Activated CD4-positive, alpha-beta T cell treated with anti-CD3 and anti-CD28 coated beads, Interleukin-2, amount 50 U/mL, for 24 hours (primary cell): ENCODE measurements at regions not wholly inside any gene's neighbourhood (a gene's known extent, or its start where the extent isn't known, plus 50 kb on each side); places are given as distances from the start of the nearest gene placed in this dataset.
"Not testable (repeated sequence)": the region's sequence is repeated elsewhere in the genome, so short reads cannot be mapped to it uniquely, and the experiment has no call there.

Experiments used
- DNase-seq, 2 donors: peaks; one replicate each; pipeline ENCODE4 v3.0.0-alpha.2; 2020; ENCODE audit warnings: low read depth in 1 of 2, low spot score in 1 of 2

DNA sequence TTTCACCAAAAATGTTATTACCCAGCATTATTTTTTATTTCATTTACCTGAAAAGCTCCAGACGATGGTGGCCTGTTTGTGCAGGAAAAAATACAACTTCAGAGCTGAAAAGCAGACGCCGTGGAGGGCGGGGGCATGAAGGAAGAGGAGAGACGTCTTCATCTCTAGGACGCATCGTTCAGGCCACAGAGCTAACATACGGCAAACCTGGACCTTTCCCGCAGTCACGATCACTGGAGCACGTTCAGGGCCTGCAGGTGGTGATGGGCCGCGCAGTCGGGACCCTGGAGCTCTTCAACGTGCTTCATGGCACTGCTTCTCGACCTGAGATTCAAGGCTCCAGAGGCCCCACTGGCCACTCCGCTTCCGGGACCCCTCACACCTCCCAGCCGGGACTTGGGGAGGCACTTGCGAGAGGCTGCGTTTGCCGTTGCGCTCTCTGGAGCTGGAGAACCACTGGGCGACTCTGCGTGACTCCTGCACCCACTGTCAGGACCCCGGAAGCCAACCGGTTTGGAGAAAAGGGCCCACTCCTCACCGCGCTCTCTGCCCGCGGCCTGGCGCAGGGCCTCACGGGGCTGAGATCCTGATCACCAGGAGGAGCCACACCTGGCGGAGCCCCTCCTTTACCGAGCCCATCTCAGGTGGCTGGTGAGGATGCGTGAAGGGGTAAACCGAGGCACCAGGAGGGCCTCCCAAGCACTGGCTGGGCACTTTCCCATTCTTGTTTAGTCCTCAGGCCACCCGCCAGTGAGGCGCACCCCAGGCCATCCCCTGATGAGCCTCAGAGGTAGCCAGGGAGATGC lies 164.4 kb upstream of the AFDN start:
- no peak for DNase-seq

GRCh38 chr6:167662881-167663205 lies 163.9 kb upstream of the AFDN start:
- DNase-seq, result no peak

DNA sequence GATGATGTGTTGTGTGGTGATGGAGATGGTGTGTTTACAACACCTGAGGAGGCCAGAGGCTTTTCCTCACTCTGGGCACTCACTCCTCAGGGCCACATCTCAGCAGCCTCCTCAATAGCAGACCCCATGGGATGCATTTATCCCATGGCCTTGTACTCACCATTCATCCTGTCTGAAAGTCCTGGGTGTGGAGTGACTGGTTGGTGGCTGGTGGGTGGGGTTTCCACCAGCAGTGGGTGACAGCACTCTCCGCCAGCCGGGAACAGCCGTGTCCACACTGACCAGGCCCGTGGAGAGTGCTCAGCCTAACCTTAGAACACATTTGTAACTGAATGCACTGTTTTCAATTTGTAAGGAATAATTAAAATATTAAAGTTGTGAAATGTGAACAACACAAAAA lies 163.4 kb upstream of the AFDN start:
- no peak for DNase-seq

GRCh38 chr6:167663784-167664443 lies 162.8 kb upstream of the AFDN start:
- no peak for DNase-seq

DNA sequence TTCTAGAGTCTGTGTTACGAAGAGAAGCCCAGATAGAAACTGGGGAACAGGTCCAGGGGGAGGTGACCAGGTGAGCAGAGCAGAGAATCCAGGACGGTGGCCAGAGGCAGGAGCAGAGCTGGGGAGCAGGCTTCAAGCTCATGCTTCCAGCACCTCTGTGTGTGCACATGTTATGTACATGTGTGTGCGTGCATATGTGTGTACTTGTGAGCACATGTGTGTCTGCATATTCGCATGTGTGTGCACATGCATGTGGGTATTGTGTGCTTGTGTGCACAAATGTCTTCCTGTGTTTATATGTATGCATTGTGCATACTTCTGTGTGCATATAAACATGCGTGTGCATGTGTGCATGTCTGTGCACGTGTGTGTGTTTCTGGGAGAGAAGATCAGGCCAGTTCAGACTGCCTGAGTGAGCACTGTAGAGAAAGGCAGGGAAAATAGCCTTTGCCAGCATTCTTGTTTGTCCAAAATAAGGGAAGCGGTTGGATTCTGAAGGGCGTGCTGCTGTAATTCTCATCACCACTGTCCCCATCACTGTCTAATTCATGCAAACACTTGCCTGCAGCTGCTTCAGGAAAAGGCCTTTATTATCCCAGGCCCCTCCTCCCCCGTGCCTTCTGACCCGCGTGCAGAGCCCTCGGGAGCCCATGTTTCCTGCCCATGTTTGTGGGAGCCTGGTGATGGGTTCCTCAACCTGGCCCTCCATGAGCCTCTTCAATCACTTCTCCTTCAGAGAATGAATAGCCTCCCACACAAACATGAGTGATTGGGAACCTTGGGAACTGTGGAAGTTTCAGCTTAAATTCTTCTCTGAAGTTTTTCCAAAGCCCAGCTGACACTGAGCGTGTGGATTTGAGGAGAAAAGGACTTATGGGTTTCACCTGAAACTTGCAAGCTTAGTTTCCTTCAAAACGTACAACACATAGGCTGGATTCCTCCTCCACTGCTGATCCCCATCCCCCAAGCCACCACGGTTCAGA lies 161.7 kb upstream of the AFDN start:
- no peak for DNase-seq

DNA sequence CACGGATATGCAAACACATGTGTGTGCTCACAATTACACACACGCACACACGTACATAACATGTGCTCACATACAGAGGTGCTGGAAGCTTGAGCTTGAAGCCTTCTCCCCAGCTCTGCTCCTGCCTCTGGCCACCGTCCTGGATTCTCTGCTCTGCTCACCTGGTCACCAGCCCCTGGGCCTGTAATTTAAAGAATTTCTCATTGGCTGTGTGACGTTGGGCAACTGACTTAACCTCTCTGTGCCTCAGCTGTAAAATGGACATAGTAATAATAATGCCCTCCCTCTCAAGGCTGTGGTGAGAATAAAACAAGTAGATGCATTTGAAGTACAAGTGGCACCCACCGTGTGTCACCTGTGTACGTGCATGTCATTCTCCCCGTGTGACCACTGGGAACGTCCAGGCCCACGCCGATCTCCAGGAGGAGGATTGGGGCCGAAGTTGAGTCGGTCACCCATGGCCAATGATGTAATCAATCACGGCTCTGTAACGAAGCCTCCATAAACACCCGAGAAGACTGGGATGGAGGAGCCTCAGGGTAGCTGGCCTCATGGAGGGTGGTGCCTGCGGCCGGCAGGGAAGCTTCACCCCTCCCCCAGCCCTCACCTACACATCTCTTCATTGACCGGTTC lies 160.9 kb upstream of the AFDN start:
- no peak for DNase-seq

DNA sequence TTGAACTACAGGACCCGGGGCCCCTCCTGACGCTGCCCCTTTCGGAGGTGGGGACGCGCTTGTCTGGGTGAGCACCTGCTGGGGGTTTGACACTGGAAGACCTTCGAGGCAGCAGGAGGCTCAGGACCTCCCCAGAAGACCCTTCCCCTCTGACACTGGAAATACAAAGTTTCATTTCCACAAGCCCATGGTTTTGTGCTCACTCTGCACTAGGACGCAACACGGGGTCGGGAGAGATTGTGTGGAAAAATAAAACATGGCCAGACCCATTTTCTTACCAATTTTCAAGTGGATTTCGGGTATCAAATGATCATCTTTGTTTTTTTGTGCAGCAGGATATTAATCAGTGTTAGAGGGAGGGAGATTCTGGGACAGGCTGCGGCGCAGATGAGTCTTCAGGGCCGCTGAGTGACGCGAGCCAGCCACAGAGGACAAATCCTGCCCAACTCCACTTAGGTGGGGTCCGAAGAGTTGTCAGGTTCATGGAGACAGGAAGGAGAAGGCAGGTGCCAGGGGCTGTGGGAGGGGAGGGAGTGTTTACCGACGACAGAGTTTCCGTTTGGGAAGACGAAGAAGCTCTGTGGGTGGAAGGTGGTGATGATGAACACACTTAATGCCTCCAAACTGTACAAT lies 160.0 kb upstream of the AFDN start:
- DNase-seq, result no peak

GRCh38 chr6:167667204-167668018 lies 159.3 kb upstream of the AFDN start:
- DNase-seq, result no peak

- no peak for DNase-seq
Observed at GRCh38 chr6:167668019-167668753, 158.5 kb upstream of the AFDN start.

DNA sequence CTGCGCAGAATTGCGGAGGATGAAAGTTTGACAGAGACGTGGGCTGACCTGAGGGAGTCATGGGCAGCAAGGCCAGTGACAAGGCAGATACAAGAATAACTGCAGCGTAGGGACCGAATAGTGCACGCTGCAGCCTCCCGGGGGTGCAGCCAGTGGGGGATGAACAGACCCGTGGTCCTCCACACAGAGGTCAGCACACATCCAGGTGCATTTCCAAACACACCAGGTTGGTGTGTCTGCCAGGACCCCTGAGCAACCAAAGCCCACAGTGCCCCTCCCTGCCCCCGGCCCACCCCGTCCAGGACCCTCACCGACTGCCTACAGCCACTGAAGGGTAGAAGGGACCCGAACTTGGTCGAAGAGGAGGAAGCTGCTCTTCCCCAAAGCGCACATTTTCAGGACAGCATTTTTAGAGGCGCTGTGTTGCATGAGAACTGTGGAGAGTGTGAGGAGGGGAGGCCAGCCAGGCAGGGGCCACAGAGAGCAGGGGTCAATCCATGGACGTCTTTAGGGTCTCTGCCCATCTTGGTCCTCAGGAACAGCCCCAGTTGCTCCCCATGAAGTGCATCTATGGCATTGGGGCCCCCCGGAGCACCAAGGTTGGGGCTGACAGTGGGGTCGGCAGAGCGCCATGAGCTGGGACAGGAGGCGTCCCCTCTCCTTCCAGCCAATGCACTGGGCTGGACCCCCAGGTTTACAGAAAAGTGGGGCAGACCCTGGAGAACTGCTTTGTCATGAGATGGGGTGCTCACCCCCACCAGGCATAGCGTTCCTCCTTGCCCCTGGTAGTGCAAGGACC lies 157.8 kb upstream of the AFDN start:
- no peak for DNase-seq

DNA sequence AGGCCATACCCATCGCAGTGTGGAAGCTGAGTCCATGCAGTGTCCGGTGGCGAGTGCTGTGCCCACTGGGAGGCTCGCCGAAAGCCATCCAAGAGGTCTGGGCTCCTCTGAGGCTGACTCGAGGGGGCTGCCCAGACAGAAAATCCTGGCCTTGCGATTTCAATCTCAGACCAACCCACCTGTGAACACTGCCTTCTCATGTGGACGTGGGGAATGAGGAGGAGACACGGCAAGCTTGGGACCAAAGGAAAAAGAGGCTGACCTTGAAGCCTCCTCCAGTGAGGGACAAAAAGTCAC lies 157.2 kb upstream of the AFDN start:
- DNase-seq, result no peak

DNA sequence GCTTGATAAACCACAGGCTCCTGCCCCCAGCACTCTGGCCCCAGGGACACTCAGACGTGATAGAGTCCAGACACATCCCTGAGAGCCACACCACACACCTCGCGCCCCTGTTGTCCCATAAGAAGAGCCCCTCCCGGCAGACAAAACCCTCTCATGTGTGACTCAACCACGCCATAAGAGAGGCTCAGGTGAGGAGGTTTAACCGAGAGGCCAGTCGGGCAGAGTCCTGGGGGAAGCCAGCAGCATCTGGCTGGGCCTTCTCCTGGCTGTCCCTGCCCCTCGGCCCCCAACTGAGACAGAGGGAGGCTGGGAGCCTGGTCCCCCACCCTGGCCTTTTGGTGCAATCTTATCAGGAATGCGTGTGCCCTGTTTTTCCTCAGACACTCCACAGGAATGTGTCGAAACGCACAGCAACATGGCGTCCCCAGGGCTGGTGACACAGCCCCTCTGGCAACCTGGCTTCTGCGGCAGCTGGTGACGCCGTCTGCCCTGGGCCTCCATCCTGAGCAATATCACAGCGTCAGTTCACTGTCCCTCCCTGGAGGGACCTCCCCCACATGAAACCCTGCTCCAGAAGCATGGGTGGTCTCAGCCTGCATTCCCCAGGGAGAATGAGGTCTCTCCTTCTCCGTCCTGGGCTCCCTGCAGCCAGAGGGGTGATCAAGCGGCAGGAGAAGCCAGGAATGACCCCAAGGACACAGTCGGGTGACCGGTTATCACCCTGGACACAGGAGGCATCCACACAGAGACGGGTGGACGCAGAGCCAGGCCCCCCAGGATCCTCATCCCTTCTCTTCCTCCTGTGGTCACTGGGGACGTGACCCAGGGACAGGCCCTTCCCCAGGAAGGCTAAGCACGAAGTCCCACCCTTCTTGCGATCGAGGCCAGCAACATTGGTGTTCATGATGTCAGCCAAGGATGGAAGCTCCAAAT lies 156.6 kb upstream of the AFDN start:
- DNase-seq, result no peak

GRCh38 chr6:167670938-167671338 lies 155.8 kb upstream of the AFDN start:
- DNase-seq, result no peak

DNA sequence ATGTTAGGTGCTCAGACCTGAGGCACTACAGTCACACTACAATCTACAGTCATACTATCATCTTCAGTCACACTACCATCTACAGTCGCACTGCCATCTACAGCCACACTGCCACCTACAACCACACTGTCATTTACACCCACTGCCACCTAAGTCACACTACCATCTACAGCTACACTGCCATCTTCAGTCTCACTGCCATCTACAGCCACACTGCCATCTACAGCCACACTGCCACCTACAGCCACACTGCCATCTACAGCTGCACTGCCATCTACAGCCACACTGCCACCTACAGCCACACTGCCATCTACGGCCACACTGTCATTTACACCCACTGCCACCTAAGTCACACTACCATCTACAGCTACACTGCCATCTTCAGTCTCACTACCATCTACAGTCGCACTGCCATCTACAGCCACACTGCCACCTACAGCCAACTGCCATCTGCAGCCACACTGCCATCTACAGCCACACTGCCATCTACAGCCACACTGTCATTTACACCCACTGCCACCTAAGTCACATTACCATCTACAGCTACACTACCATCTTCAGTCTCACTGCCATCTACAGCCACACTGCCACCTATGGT lies 155.2 kb upstream of the AFDN start:
- DNase-seq, result not testable (repeated sequence)

DNA sequence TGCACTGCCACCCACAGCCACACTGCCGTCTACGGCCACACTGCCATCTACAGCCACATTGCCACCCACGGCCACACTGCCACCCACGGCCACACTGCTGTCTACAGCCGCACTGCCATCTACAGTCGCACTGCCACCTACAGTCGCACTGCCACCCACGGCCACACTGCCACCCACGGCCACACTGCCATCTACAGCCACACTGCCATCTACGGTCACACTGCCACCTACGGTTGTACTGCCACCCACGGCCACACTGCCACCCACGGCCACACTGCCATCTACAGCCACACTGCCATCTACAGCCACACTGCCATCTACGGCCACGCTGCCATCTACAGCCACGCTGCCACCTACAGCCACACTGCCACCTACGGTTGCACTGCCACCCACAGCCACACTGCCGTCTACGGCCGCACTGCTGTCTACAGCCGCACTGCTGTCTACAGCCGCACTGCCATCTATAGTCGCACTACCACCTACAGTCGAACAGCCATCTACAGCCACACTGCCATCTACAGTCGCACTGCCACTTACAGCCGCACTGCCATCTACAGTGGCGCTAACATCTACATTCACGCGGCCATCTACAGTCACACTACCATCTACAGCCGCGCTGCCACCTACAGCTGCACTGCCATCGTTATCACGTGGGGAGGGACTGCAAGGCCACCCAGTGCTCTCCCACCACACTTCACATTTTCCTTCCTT lies 154.6 kb upstream of the AFDN start:
- DNase-seq, result no peak

GRCh38 chr6:167672738-167673137 lies 154.0 kb upstream of the AFDN start:
- DNase-seq, result no peak

- no peak for DNase-seq
Observed at GRCh38 chr6:167673946-167674345, 152.8 kb upstream of the AFDN start.
